HEK293 (cell line): ENCODE measurements at regions not wholly inside any gene's neighbourhood (a gene's known extent, or its start where the extent isn't known, plus 50 kb on each side); places are given as distances from the start of the nearest gene placed in this dataset.

Experiments
- ZFP3 ChIP-seq: fragments of 450-650 bp; formaldehyde crosslinking; IDR thresholded peaks from 2 replicates; pipeline ENCODE4 v1.5.1; 2016; ENCODE audit warnings: low read depth, missing biosample characterization, missing genetic modification characterization
- ZNF426 ChIP-seq: fragments of 450-650 bp; formaldehyde crosslinking; IDR thresholded peaks from 2 replicates; pipeline ENCODE4 v1.5.1; 2017; ENCODE audit warnings: missing biosample characterization, missing genetic modification characterization, mild to moderate bottlenecking, inconsistent platforms, moderate library complexity
- TF ChIP-seq, protein P1 (sequence below): fragments of 450-650 bp; formaldehyde crosslinking; IDR thresholded peaks from 2 replicates; pipeline ENCODE4 v1.5.1; 2016; ENCODE audit warnings: missing biosample characterization, missing genetic modification characterization

DNA sequence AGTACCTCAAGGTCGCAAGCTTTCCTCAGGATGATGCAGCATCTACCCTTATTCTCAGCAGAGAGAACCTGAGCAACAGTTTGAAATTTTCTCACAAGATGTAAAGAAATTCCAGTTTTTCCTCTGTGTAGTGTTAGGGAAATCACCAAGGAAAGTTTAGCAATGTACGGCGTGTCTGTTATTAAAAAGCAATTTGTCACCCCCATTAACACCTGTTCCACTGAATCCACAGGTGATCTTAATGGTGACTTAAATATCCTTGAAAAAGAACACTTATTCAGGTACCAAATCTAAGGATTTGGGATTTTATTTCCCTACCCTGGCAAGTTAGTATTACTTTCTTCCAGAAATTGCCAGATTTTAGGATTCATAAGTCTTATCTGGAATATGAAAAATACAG, 77.9 kb upstream of the ATP10B start:
- no peak for TF ChIP-seq ZFP3 (tag by site-specific recombination)
- TF ChIP-seq ZNF426 (tag by site-specific recombination), result no peak
- TF ChIP-seq, protein P1, sequence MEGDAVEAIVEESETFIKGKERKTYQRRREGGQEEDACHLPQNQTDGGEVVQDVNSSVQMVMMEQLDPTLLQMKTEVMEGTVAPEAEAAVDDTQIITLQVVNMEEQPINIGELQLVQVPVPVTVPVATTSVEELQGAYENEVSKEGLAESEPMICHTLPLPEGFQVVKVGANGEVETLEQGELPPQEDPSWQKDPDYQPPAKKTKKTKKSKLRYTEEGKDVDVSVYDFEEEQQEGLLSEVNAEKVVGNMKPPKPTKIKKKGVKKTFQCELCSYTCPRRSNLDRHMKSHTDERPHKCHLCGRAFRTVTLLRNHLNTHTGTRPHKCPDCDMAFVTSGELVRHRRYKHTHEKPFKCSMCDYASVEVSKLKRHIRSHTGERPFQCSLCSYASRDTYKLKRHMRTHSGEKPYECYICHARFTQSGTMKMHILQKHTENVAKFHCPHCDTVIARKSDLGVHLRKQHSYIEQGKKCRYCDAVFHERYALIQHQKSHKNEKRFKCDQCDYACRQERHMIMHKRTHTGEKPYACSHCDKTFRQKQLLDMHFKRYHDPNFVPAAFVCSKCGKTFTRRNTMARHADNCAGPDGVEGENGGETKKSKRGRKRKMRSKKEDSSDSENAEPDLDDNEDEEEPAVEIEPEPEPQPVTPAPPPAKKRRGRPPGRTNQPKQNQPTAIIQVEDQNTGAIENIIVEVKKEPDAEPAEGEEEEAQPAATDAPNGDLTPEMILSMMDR (tag by site-specific recombination), result no peak
